Endodermal cell (in vitro differentiated cells): ENCODE measurements at regions not wholly inside any gene's neighbourhood (a gene's known extent, or its start where the extent isn't known, plus 50 kb on each side); places are given as distances from the start of the nearest gene placed in this dataset.

ENCODE experiments used
- DNase-seq: peaks from one replicate; pipeline ENCODE4 v3.0.0-alpha.2; 2017
- H3K27ac ChIP-seq: 2 replicates; pipeline ENCODE4 v1.5.1; 2013; ENCODE audit warnings: mild to moderate bottlenecking, low read depth, low read length, moderate library complexity
- H3K27me3 ChIP-seq: 2 replicates; pipeline ENCODE4 v1.6.1; 2013; ENCODE audit warnings: mild to moderate bottlenecking, low read length, moderate library complexity; ENCODE audit not compliant: insufficient read depth, control insufficient read depth, poor library complexity, severe bottlenecking
- H3K36me3 ChIP-seq: 2 replicates; pipeline ENCODE4 v1.7.0; 2013; ENCODE audit warnings: mild to moderate bottlenecking, low read length, moderate library complexity; ENCODE audit not compliant: control insufficient read depth, insufficient read depth
- H3K4me1 ChIP-seq: one replicate; pipeline ENCODE4 v1.7.0; 2013; ENCODE audit warnings: low read length; ENCODE audit not compliant: control insufficient read depth, insufficient read depth
- H3K4me3 ChIP-seq: 2 replicates; pipeline ENCODE4 v1.5.1; 2013; ENCODE audit warnings: mild to moderate bottlenecking, low read length, moderate library complexity
- H3K9ac ChIP-seq: 2 replicates; pipeline ENCODE4 v1.6.1; 2013; ENCODE audit warnings: mild to moderate bottlenecking, low read length, moderate library complexity; ENCODE audit not compliant: poor library complexity, severe bottlenecking; ENCODE audit errors: extremely low read depth
- H3K9me3 ChIP-seq: 2 replicates; pipeline ENCODE4 v1.6.1; 2013; ENCODE audit warnings: mild to moderate bottlenecking, low read length, moderate library complexity; ENCODE audit not compliant: control insufficient read depth
- H3K27ac Mint-ChIP-seq: 2 replicates; pipeline ENCODE4 v1.8.0; 2020; ENCODE audit warnings: mixed read lengths
- H3K27me3 Mint-ChIP-seq: 2 replicates; pipeline ENCODE4 v1.8.0; 2021; ENCODE audit warnings: mild to moderate bottlenecking, mixed read lengths; ENCODE audit not compliant: insufficient read depth
- H3K36me3 Mint-ChIP-seq: 2 replicates; pipeline ENCODE4 v1.8.0; 2020; ENCODE audit warnings: low read depth, mixed read lengths
- H3K4me1 Mint-ChIP-seq: 2 replicates; pipeline ENCODE4 v1.8.0; 2020; ENCODE audit warnings: mixed read lengths
- H3K4me3 Mint-ChIP-seq: 2 replicates; pipeline ENCODE4 v1.8.0; 2020; ENCODE audit warnings: mild to moderate bottlenecking, moderate library complexity, mixed read lengths
- H3K9me3 Mint-ChIP-seq: 2 replicates; pipeline ENCODE4 v1.8.0; 2020; ENCODE audit warnings: mild to moderate bottlenecking, mixed read lengths
- CTCF ChIP-seq: fragments of 200-600 bp; sonication (generic); conservative IDR thresholded peaks from 2 replicates; pipeline ENCODE4 v1.5.0; 2021; ENCODE audit warnings: antibody characterized with exemption, mild to moderate bottlenecking
- WGBS, 2 experiments: methylation state at CpG; one replicate each; pipeline versions ENCODE4 v1.1.5 to v1.1.7; 2013; ENCODE audit warnings: missing lambda C conversion rate in 2 of 2, mixed read lengths in 1 of 2; ENCODE audit not compliant: insufficient coverage in 1 of 2, insufficient read length in 1 of 2; 5-methylcytosine and 5-hydroxymethylcytosine counted together

- Histone ChIP-seq H3K36me3 (no peaks in the 10 kb centered on the region), H3K9me3 (no peaks in the 10 kb centered on the region), H3K9ac (no peak overlapping the region), H3K27ac (no peak overlapping the region), H3K27me3 (no peaks in the 10 kb centered on the region), H3K4me3 (no peak overlapping the region), H3K4me1 (no peaks in the 10 kb centered on the region)
- no peaks in the 10 kb centered on the region for H3K36me3 Mint-ChIP-seq
- H3K27me3 Mint-ChIP-seq: no peaks in the 10 kb centered on the region
- H3K27ac Mint-ChIP-seq: no peak overlapping the region
- H3K9me3 Mint-ChIP-seq: no peaks in the 10 kb centered on the region
- DNase-seq: no peak
- no peak overlapping the region for H3K4me3 Mint-ChIP-seq
- no peak for TF ChIP-seq CTCF
- no peaks in the 10 kb centered on the region for H3K4me1 Mint-ChIP-seq
- no CpG with 5 or more reads among the region's 1 CpG for WGBS, 2 experiments
These were observed 1062.7 kb downstream of the DSC3 start for GRCh38 chr18:29979881-29980280.

GRCh38 chr18:29969876-29970275, 1072.7 kb downstream of the DSC3 start:
- H3K4me1 ChIP-seq: no peaks in the 10 kb centered on the region
- H3K4me3 ChIP-seq: no peak overlapping the region
- H3K27me3 ChIP-seq: no peaks in the 10 kb centered on the region
- H3K27me3 Mint-ChIP-seq: no peaks in the 10 kb centered on the region
- H3K9me3 Mint-ChIP-seq: no peaks in the 10 kb centered on the region
- no peak overlapping the region for H3K27ac Mint-ChIP-seq
- H3K9me3 ChIP-seq: no peaks in the 10 kb centered on the region
- no peaks in the 10 kb centered on the region for H3K36me3 ChIP-seq
- no peak overlapping the region for H3K27ac ChIP-seq
- H3K4me3 Mint-ChIP-seq: no peak overlapping the region
- no peak for DNase-seq
- no peaks in the 10 kb centered on the region for H3K4me1 Mint-ChIP-seq
- TF ChIP-seq CTCF: no peak
- H3K9ac ChIP-seq: no peak overlapping the region
- H3K36me3 Mint-ChIP-seq: no peaks in the 10 kb centered on the region

GRCh38 chr18:29962579-29962978, 1080.0 kb downstream of the DSC3 start:
- 80 to 81% methylated on average over 1 to 3 of the region's 3 CpGs for WGBS, 2 experiments
- no peaks in the 10 kb centered on the region for H3K36me3 ChIP-seq
- H3K4me1 ChIP-seq: no peaks in the 10 kb centered on the region
- Mint-ChIP-seq H3K4me1 (peaks cover 10% of the 10 kb centered on the region), H3K27me3 (no peaks in the 10 kb centered on the region), H3K36me3 (no peaks in the 10 kb centered on the region), H3K4me3 (no peak overlapping the region), H3K27ac (no peak overlapping the region), H3K9me3 (no peaks in the 10 kb centered on the region)
- no peak overlapping the region for H3K27ac ChIP-seq
- H3K9me3 ChIP-seq: no peaks in the 10 kb centered on the region
- H3K27me3 ChIP-seq: no peaks in the 10 kb centered on the region
- H3K9ac ChIP-seq: no peak overlapping the region
- no peak for TF ChIP-seq CTCF
- no peak for DNase-seq
- H3K4me3 ChIP-seq: no peak overlapping the region
